ENCODE measurements at regions not wholly inside any gene's neighbourhood (a gene's known extent, or its start where the extent isn't known, plus 50 kb on each side); places are given as distances from the start of the nearest gene placed in this dataset.

DNA sequence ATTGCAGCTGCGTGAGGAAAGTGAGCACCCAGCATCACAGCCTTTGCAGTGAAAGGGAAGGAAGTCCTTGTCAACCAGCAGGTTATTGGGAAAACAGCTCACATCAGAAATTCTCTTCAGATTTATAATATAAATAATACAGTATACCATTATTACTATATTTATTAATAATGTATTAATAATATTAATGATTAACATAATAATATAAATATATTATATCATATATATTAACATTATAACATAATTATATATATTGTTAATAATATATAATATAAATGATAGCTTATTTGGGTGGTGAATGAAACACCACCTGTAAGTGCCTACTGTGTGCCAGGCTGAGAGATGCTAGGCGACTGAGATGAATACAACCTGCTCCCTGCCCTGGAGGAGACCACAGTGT is 423.0 kb downstream of the TCERG1L start:
- no peak for DNase-seq

DNA sequence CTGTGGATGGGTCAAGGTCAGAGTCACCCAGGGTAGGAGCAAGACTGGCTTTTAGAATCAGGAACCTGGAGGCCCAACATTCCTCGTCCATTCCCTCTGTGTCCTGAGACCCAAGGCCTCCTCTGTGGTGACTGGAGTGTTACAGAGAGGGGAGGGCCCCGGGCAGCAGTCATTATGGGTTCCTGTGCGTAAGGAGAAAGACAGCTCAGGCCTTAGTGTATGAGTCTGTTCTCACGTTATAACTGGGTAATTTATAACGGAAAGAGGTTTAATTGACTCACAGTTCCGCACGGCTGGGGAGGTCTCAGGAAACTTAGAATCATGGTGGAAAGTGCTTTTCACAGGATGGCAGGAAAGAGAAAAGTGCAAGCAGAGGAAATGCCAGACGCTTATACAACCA is 422.3 kb downstream of the TCERG1L start:
- DNase-seq, result no peak

DNA sequence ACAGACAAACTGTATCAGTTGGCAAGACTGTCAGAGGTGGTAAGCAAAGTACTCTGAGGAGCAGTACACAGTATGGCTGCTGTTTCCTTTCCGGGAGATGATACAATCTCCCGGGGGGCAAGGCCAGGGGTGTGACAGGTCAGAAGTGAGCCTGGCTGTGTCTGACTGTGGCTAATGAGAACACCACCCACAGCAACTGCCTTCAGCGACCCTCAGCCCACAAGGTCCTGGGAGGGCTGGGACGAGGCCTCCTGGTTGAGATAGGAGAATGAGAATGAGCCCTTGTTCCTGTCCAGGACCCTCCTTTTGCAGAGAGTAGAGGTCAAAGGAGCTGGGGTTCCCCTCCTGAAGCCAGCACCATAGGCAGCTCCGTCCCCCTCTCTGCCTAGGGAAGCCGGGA is 421.7 kb downstream of the TCERG1L start:
- no peak for DNase-seq

DNA sequence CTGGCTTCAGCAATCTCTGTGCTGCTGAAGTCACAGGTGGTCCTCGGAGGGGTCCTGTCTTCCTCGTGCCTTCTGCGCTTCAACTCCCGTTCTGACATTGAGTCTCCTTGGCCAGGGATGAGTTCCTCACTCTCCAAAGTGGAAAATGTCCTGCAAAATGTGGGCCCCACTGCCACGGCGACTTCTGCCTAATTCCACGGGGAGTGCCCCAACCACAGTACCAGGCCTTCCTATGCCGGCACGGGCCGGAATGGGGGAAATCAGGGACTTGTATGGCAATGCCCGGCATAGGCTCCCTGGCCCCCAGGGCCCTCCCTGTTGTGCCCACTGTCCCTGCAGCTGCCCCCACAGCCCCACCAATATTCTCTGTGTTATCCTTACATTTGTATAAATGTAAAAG is 420.5 kb downstream of the TCERG1L start:
- no peak for DNase-seq

DNA sequence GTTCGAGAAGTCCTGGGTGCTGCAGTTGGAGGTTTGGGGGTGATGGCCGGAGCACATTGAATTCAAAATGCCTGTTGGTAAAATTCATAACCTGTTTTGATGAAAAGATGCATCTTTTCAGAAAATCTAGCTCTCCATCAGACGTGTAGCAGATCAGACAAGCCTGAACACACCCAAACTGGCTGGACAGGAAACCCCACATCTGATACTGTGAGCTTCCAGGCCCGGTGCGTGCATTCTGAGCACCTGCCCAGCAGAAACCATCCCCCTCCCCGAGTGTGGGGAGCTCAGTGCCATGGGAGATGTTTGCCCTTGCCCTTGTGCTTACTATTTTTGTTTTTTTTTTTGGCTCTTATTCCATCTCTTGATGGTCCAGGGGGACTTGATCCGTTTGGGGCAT is 417.1 kb downstream of the TCERG1L start:
- DNase-seq, result no peak

DNA sequence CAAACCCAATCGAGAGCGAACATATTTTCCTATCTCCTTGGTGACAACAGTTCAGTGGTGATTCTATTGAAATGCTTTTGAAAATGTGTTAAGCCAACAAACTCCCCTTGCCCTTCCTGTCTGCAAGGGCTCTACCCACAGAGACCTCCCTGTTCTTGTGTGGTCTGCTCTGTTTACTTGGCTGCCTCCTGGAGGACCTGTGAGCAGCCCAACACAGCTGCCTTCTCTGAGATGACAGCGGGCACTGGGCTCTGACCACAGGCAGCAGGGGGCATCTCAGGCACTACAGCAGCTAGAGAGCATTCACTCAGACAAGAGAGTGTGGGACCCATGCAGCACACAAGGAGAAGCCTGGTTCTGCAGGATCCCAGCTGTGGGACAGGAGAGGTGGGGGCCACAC is 416.4 kb downstream of the TCERG1L start:
- DNase-seq, result no peak

DNA sequence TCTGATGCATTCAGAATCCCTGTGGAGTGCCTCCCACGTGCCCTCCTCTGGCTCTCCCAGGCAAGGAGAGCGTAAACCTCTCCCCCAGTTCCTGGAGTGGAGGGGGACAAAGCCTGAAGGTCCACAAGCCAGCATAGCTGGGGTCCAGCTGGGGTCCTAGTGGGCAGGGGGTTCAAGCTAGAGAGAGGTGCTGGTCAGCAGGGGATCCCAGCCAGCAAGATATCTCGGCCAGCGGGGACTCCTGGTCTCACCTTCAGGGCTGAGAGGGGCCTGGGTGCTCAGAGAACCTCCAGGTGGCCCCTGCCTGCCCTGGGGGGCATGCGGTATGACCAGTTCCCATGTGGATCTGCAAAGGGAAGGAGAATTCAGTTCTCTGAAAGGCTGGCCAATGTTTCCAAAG is 413.7 kb downstream of the TCERG1L start:
- DNase-seq, result no peak

DNA sequence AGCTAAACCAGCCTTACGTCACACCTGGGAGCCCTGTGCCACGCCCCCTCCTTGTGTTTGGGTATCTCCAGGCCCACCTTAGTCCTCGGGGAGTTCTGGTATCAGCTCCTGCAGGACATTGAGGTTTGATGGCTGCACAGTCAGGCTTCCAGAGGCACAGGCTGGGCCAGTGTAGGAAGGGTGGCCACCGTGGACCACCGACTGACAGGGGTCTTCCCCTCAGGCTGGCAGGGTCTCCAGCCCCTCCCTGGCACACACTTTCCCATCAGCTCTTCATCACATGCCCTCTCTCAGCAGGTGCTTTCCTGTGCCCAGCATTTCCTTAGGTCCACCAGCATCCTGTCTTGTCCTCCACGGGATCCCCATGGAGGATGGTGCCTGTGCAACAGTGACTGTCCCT is 413.1 kb downstream of the TCERG1L start:
- no peak for DNase-seq

DNA sequence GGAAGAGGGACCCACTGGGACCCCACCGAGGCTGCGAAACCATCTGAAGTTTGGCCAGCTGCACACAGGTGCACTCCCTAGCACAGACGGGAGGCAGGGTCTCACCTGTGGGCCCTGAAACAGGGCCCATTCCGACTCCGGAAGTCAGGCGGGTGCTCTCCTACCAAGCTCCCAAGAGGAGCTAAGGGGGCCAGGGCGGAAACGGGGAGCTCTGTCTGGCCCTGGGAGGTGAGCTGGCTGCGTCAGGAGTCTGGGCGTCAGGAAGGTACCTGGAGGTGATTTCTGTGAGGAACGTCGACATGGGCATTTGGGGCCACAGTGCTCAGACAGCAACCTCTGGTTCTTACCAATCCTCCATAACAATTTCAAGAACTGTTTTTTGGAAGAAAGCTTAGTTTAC is 411.7 kb downstream of the TCERG1L start:
- DNase-seq, result no peak

DNA sequence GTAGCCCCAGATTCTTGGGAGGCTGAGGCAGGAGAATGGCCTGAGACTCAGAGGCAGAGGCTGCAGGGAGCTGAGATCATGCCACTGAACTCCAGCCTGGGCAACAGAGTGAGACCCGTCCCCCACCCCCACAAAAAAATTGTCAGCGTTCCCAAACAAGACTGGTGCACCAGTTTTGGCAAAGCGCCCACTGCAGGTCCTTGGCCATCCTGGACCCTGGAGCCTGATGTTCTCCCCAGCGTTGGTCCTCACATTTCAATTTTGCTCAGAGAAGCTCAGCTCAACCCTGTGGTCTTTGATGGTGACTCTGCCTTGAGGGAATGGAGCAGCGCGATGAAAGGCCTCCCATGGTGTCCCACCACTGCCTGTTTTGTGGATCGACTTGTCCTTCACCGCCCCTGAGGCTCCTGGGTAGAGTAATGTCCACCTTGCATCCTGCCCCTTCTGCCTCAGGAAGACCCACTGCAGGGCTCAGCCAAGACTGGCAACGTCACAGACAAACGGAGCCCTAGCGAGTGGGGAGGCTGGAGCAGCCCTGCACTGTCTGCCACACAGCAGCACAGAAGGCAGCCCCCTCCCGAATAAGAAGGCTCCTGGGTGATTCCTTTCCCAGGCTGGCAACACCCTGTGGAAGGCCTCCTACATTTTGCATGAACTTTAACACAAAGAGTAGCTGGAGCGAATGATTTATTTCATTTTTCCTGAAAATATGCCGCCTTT is 410.9 kb downstream of the TCERG1L start:
- DNase-seq, result no peak

DNA sequence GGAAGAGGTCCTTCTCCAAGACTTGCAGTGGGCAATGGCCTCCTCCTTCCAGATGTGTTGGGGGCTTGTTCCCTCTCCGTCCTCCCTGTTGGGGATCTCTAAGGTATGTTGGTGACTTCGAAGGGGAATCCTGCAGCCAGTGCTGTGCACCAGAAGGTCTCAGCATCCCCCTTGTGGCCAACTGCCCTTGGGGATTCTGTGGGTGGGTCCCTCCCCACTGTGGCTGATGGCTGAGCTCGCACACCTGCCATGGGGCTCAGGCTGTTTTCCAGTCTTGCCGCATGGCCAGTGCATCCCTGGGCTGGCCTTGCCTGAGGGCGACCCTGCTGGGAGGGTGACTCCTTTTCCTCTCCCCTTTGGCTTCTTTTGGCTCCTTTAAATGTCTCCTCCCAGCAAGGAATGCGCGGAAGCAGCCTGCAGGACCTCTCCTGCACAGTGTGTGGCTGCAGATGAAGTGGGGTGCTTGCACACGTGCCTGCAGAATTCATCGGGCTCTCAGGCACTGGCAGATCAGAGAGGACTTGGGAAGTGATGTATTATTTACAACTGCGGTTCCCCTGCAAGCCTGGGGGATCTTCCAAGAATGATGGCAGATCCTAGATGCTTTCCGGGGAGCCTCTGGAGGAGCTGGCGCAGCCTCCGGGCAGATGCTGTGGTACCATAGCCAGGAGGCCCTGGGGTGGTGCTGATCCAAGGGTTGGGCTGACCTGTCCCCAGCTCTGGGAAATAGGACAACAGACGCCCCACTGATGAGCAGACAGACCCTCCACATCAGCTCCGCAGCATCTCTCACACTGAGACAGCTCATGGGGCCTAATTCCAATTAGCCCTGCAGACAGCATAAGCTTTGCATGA is 410.0 kb downstream of the TCERG1L start:
- no peak for DNase-seq

DNA sequence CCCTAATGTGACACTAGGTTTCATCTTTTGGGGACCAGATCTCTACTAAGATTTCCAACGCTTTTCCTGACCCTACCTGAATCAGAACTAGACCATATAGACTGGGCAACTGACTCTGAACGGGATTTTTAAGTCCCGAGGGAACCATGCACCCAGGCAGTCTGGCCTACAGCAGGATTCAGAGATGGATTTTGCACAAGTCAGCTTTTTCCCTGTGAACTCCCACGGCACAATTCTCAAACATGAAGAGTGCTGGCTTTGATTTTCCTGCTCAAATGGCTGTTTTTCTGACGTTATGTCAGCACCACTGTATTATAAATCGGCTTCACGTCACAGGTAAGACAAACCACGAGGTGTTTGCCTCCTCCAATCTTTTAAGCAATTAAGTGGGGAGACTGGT is 409.1 kb downstream of the TCERG1L start:
- DNase-seq, result no peak

DNA sequence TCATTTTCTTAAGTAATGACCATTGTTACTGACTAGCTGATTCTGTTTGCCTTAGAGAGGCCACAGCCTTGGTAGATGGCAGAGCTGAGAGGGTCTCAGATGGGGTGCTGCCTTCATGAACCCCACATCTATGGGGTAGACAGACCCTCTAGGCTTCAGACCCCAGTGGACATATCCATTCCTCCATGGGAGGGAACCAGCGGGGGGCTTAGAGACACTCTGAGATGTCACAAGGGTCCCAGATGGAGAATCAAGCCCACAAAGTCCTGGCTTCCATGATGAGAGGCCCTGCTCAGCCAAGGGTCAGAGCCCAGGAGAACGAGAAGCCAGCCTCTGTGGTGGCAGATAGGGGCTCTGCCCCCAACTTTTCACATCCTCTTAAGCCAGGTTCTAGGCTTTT is 408.6 kb downstream of the TCERG1L start:
- DNase-seq, result no peak

DNA sequence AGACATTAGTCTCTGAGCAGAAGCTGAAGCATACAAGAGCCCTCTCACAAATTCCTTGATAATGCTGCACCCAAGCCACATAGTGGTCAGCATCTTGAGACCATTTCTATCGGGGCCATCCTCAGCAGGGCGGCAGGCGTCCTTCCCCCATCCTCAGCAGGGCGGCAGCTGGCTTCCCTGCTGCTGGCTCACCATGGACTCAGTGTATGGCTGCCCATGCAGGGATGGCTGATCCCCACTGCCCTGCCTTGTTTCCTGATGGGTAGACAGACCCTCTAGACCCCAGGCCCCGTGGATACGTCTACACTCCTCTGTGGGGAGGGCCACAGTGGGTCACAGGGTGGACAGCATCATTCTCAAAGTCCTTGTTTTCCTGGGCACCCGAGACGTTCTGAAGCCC is 406.8 kb downstream of the TCERG1L start:
- no peak for DNase-seq

DNA sequence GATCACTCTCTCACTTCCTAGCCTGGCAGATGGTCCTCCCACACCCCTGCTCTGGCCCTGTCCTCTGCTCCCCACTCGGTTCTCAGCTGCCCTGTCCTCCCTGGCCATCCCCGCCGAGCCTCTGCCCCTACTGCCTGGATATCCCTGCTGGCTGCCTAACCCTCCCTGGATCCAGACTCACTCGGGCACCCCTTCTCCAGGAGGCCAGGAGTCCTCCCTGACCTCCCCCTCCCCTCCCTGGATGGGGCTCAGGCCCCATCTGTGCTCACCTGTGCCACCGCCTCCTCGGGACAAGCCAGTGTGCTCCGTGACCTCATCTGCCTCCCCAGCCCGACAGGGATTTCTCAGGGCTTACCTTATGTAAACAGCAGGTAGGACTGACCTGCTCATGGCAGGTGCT is 406.1 kb downstream of the TCERG1L start:
- DNase-seq, result no peak

DNA sequence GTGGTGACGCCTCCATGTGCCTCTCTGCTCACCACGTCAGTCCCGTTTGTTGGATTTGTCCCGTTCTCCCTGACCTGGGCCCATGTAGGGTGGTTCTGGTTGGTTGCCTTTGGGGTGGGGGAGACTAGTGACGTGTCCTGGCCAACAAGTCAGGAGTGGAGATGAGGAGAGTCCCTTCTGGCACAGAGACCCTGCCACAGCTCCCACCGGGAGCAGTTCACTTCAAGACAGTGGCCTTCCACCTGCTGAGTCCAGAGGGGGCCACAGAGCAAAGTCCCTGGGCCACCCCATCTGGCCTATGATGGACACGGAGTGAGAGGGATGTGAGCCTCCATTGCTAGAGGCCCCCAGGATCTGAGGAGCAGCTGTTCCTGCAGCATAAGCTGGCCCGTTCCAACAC is 405.6 kb downstream of the TCERG1L start:
- DNase-seq, result no peak

DNA sequence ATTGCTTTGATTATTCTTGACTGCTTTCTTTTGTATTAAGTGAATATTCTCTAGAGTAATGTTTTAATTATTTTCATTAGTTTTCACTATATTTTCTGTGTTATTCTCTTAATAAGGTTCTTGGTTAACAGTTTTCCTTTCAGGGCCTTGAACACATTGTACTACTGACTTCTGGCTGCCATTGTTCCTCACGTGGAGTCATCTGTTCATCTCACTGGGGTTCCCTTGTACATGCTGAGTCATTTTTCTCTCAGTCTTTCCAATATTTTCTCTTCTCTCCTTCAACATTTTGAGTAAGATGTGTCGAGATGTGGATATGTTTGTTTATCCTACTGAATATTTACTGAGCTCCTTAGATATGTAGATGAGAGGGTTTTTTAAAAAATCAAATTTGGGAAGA is 400.7 kb downstream of the TCERG1L start:
- no peak for DNase-seq

DNA sequence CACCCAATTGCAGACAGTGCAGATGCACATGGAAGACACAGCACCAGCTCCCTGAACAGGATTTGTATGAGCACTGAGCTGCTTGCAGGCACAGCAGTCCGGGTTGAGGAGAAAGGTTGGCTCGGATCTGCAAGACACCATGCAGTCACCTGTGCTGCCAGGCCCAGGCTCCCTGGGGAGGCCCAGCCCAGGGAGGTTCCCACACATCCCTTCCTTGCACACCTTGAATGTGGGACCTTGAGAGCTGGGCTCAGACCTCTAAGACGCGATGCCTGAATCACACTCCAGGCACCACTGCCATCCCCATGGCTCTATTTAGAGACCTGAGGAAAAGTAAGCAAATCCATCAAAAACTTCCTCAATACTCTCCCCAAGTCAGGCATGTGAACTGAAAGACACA is 397.7 kb downstream of the TCERG1L start:
- no peak for DNase-seq

DNA sequence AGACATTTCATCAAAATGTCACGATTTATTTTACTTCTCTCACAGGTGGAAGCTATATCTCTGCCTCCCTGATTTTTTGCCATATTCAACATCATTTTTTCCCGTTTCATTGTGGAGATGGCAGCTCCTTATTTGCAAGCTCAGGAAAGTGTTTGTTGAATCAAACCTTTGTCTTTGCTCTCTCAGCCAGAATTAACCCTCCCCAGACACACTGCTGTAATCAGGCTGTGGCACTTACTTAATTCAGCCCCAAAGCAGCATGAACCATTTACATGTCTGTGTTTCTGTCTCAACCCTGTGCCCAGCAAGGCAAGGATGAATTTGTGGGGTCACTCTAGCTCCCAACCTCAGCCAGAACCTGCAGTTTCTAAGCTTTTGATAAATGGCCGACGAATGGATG is 397.2 kb downstream of the TCERG1L start:
- no peak for DNase-seq

DNA sequence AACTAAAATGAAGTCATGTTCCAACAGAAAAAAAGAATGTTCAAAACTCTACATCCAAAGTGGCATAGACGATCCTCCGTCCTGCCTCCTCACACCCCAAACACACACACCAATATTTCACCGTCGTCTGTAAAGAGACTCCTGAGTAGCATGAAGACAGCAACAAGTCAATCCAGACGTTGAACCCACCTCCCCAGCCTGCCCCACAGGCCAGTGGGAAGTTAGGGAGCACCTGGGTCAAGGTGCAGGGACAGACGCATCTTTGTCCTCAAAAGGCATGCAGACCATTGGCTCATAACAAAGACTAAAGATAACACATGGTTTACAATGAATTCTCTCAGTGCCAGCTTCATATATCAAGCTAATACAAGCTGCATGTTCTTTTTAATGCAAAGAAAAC is 396.5 kb downstream of the TCERG1L start:
- no peak for DNase-seq

DNA sequence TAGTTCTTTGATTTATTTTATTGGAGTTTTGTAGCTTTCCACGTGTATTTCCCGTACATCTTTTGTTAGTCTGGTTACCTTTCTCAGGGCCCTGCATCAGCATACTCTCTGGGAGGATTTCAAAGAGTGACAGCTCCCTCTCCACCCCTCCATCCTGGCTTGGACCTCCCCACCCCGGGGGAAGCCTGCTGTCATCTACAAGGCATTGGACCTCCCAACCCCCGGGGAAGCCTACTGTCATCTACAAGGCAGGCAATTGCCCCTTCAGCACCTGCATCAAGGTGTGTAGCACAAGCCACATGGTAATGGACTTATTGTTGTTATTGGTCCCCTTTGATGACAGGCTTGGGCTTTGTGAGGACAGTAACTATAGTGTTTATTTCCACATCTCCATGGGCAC is 390.1 kb downstream of the TCERG1L start:
- DNase-seq, result no peak

DNA sequence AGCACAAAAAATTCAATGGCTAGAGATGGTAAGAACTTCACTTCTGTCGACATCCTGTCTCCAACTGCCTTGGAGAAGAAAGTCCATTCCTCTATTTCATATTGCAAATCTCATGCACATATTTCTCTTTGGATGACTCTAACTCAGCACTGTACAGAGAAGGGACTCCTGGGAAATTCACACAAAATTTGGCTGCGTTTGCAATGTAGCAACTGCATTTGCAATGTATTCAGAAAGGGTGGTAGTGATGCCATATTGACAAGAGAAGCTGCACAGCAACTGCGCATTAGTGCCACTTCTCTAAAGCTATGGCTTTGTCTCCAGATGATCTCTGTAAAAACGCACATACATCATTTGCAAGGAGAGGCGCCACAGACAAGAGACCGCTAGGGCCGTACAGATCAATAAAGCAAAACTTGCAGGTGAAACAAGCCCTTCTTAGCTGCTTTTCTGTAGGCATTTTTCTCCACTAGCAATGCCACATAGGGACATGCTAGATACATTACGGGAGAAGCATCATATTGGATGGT is 389.5 kb downstream of the TCERG1L start:
- DNase-seq, result no peak

DNA sequence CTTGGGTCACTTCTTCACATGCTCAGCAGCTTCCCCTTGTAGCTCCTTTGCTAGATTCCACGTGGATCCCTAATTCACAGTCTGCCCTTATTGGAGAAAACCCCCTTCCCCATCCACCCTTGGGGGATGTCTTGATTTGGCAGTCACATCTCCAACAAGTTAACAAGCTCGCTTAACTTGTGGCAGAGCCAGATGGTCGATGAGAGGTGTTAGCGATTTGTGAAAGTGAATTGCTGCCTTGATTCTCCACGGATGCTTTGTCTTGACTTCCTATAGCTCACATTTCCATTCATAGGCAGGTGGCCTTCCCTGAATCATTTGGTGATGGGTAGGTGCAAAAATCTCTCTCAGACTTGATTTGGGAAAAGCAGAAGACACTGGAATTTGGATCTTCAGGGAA is 387.9 kb downstream of the TCERG1L start:
- no peak for DNase-seq

DNA sequence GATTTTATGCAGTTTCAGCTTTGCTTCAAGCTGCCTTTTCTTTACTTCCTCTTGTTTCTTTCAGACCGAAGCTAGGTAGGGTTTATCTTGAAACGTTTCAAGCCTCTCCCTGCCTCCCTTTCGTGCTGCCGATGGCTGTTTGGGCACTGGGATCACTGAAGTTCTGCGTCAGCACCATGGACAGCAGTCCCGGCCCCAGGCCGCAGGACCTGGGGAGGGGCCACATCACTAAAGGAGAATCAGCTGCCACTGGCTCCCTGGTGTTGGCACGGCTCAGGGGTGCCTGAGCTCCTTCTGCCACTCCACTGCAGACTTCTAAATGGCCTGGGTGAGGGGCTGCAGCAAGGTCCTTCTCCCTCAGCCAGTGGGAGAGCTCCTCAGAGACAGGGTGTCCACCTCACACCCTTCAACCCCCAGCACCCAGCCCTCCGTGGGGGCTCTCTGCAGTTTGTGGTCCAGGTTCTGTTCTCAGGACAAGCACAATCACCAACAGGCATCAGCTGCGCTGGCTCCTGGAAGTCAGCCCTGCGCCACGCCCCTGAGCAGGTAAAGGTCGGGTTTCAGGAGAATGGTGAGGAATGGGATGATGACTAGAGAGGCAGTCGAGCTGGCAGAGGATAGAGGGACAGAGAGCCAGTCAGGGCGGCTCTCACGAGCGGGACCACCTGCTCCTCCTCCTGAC is 387.2 kb downstream of the TCERG1L start:
- DNase-seq, result no peak
